GM18519 (cell line): ENCODE measurements at regions not wholly inside any gene's neighbourhood (a gene's known extent, or its start where the extent isn't known, plus 50 kb on each side); places are given as distances from the start of the nearest gene placed in this dataset.

Experiments
- ATAC-seq: cut with Tn5 transposase; IDR thresholded peaks from one replicate; pipeline ENCODE4 v1.9.1; 2021; ENCODE audit warnings: mild to moderate bottlenecking, moderate library complexity; ENCODE audit not compliant: unreplicated experiment, low FRiP score

DNA sequence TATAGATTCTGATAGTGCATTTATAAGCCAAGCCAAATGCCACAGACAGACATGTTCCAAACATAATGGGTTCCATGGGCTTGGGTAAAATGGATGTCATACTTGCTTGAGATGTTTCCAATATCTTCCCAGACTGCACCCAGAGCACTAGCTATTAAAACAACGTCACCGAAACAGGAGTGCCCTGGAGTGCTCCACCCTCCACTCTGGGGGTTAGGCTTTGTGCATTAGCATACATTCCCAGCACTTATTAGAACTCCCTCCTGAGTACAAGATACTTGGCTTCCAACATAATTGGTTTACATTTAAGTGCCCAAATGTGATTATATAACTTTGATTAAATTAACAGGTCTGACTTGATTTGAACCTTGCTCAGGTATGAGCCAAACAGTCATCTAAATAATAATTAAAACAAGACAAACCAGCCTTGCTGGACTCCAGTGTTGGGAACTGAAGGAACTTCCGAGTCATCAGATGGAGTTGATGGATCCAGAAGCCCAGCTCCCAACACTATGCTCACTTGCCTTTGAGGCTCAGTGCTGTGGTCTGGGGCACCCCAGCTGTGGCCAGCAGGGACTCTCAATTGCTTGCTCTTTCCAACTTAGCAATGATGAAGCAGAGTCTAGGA is 60.5 kb upstream of the LGALSL start:
- ATAC-seq: no peak

DNA sequence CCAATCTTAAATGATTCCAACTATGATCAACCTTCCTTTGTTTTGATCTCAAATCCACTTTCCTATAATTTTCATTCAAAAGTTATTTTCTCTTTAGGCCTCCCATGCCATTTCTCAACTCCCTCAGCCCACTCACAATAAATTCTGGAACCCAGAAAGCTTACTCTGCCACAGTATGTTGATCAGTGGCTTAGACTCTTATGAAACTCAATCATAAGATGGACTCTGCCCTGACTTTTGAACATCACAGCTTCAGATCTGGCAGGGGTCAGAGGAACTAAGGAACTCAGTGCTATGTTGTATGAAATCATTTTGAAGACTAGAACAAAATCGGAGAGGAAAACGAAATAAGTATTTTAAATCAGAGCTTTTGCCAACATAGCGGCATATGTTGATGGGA is 59.8 kb upstream of the LGALSL start:
- no peak for ATAC-seq

DNA sequence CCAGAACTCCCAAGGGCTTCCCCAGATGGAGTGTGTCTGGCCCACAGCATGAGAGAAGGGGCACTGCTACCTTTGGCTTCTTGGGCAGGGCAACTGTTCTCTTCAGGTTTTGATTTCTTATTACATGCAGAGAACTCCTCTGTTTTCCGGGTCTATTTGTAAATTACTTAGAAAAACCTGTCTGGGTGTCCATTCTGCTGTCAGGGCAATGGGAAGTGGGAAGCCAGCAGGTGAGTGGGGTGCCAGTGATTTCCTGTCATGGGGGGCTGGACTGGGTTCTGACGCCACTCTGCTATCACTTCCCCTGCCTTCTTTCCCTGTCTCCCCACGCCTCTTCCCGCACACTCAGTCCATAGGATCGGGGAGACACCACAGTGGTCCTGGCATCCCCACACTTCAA is 58.0 kb upstream of the LGALSL start:
- ATAC-seq: no peak

DNA sequence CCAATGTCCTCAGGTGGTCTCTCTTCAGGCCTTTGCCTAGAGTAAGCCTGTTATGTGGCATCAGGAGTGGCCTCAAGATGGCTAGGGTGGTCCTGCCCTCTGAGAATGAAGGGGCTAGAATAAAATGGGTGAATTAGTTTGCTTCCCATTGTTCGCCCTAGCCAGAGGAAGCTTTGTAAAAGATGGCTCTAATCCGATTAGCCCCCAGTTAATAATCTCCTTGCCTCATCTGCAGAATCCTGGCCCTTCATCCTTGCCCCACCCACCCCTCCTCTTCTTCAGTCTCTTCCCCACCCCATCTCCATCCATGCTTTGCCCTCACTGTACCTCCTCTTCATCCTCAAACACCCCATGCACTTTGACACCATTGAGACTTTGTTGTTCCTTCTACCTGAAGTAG is 57.4 kb upstream of the LGALSL start:
- no peak for ATAC-seq

DNA sequence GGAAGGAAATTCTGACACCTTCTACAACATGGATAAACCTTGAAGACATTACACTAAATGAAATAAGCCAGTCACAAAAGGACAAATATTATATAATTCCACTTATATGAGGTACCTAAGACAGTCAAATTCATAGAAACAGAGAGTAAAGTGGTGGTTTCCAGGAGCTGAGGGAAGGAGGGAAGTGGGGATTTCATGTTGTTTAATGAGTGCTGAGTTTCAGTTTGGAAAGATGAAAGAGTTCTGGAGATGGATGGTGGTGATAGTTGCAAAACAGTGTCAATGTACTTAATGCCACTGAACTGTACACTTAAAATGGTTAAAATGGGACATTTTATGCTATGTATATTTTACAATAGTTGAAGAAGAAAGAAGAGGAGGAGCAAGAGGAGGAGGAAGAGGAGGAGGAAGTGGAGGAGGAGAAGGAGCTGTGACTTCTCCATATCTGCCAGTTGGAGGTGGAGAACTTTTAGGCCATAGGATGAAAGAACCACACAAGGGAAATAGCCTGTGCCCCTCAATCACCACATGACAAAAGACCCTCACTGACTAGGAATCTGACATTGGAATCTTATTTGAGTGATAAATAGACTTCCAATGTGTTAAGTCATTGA is 55.3 kb upstream of the LGALSL start:
- no peak for ATAC-seq

DNA sequence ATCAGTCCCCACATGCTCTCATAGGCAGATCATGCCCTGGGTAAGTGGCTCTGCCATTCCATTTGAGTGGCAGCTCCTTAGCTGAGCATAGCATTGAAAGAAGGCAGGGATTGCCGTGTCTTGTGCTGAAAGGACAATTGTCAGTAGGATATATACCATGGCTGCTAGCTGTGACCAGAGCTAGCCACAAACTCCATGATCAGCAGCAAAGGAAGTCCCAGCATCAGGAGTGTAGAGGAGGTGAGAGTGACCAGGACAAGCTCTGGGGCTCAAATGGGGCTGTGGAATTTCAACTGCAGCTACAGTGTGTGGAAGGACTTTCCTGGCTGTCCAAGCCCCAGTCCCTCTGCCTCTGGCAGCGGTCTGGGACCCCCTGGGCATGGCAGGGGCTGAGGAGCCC is 54.4 kb upstream of the LGALSL start:
- no peak for ATAC-seq

DNA sequence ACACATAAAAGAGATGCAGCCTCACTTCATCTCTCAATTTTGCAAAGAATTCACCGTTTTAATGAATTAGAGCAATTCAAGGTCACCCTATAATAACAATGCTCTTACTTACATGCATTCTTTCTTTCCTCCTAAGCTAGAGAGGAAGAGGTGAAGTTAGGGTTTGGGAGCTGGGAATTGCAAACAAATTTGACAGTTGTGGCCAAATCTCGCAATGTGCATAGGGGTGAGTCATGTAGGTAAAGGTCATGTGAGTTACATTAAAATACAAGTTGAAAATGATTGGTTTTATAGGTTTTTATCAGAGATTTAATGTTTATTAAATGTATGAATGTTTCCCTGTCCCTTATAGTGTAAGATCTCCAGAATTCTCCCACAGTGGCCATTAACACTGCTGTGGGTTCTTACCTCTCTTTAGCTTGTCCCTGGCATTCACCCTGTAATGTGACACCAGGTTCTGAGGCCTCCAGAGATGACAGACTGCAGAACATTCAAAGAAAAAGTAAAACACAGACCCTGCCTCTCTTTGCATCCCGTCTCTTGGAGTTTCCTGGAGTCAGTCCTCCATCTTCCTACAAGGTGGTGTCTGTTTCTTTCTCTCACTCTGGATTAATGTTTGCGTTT is 53.7 kb upstream of the LGALSL start:
- ATAC-seq: no peak

DNA sequence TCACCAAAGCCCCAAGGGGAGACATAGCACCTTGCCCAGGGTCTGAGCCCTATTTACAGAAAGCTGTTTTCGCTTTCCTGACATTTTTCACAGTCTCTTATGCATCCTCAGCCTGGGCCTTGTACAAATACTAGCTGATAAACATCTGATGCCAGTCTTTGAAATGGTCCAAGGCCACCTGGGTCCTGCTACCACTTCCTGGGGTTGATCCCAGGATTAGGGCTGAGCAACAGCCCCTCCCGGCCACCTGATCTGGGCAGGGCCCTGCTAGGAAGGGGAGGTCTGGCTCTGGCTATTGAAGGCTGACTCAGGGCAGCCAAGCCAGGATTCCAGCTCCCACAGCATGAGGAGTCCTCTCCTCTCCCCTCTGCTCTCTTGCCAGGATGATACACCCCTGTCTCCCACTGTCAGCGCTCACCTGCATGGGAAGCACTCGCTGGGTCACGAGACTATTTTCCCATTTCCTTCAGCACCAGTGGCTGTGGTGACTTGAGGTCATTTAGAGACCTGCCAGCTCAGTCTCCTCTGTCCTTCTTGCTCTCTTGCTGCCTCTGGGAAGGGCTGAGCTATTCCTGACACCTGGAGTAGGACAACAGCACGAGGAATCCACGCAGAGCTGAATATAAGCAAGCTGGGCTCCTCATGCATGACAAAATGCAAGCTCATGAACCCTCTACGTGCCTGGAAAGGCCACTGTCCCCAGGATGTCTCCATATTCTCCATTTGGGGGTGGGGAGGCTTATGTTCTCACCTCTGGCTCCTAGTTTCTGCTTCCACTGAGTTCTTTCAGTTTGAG is 53.0 kb upstream of the LGALSL start:
- ATAC-seq: no peak

DNA sequence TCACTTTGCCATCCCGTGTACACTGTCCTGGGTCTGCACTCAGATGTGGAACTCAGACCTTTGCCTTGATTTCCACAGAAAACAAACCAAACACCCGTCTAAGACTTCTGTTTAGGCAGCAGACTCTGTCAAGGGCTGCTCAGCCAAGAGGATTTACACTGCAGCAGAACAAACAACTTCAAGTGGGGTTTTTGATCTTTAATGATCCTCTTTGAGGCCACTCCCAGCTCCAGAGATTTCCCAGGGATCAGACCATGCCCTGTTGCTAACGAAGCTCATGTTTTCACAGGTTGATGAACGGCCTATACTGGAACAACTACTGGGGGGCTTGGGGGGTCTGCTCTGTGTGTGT is 52.5 kb upstream of the LGALSL start:
- ATAC-seq: no peak

DNA sequence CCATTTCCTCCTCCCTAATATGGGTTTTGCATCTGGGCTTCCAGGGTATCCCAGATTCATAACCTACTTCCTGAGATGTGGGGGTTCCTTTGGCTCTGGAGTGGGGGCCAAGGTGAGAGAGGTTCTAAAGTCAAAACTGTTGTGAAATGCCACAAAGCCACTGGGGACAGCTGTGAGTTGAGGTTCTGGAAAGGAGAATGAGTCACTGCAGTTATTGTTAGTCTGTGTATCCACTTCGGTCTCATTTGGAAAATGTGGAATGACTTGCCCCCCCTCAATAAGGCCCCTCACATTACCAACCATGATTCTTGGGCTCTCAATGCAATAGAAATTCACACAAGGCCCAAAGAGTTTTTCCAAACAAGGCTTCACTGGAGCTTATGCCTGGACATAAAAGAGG is 51.1 kb upstream of the LGALSL start:
- no peak for ATAC-seq

DNA sequence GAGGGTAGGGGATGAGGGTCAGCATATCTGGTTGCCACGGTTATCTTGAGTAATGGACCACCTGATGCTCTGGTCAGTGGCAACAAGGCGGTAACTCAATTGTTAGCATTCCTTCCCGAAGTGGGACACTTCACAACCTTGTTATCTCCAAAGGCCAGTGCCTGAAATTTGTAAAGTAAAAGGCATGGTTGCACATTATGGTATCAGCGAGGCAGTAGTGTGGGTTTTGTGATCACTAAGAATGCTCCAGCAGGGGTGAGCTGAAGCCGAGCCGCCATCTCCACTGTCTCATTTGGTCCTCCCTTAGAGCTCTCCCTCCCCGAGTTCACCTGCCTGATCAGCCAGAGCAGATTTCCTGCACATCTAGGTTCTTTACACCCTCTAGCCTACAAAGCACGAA is 50.5 kb upstream of the LGALSL start:
- ATAC-seq: no peak

DNA sequence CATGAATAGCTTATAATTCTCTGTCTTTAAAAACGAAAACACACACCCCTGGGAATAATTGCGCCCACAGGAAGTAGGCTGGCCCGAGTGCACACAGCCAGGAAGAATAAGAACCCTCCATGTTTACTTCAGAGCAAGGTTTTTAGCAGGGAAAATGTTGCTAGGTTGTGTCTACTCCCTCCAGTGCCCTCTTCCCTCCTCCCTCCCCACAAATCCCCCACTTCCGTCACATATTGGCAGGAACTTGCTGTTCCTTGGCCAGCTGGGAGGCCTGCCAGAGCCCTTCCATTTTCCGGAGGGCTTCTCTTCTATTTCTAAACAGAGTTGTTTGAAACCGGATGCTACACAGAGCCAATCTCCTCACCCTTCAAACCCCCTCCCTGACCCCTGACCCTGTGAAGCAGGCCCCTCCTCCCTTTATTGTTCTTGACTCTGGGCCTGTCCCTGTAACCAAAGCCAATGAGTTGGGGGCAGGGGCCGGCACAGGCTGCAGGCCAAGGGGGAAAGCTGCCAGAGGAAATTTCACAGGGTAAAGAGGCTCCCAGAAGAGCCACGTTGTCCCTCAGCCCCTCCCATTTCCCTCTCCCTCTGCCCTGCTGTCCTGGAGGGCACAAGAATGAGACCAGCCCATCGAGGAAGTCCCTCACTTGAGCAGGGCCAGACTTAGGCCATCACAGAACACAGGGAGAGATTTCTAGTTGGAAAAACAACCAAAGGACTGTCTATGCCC is 49.8 kb upstream of the LGALSL start:
- no peak for ATAC-seq
